HG03135 (cell line): ENCODE measurements at regions not wholly inside any gene's neighbourhood (a gene's known extent, or its start where the extent isn't known, plus 50 kb on each side); places are given as distances from the start of the nearest gene placed in this dataset.

ENCODE experiments used
- ATAC-seq: cut with Tn5 transposase; IDR thresholded peaks from one replicate; pipeline ENCODE4 v1.9.1; 2021; ENCODE audit warnings: mild to moderate bottlenecking, moderate library complexity; ENCODE audit not compliant: unreplicated experiment

DNA sequence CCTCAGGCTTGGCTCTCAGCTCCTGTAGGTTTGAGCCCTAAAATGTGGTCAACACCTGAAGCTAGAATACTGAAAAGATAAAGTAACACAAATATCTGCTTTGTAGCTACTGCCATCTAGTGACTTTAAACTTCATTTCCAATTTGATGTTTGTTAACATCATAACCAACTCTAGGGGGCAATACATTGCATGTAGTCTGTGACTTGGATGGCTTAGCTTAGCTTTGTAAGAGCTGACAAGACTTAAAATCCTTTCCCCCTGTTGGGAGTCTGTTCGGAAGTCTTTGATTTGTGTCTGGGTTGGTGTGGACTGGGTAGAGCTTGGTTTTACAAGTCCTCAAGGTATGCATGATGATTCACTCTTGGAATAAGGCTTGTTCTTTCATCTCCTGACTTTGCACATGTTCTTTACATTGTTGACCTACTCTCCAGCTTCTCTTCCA is 51.7 kb downstream of the SCN11A start:
- peak; percentile 77 for ATAC-seq

DNA sequence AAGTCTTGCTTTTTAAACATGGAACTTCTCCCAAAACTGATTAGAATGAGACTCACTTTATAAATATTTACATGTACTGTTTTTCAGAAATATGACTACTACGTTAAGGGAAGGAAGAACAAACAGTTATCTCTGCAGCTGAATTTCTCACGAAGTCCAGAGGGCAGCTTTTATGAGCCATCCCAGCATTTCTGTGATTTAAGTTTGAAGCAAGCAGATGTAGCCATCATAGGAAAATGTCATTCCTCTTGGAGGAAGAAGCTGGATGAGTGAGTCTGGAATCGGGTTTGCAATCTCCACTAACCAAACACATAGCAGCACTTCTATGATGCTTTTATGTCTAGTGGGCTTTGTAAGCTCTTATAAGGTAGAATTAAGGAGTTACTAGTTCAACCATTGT is 53.7 kb downstream of the SCN11A start:
- no peak for ATAC-seq

DNA sequence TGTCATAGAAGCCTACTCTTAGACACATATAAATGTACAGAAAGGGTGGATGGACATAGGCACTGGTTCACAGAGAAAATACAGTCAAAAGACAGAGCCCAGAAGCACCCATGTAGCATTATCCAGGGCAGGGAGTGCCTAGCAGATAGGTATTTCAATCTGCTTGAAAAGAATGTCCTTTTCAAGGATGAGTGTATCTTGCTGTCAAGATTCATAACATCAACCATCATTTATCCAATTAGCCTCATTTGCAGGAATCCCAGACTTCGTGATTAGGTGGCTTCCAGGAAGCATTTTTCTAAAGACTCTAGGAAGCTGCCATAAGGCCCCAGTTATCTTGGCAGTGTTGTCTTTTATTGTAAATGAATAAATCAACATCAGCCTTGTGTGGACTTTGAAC is 55.6 kb downstream of the SCN11A start:
- no peak for ATAC-seq

DNA sequence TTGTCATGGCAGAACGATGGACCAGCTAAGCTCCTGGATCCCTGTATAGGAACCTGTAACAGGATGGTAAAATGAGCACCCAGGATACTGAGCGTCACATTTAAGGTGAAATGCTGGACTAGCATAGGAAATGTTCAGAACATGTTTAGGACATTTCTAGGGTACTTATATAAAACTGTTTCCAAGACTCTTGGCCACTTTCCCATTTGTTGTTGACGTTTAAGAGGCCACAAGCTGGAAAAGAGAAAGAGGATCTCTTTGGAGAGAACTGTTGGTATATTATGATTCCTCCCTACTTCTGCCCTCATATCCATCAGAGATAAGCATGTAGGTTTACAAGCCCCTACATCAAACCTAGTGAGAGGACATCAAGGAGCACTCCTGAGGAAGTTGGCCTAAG is 57.5 kb downstream of the SCN11A start:
- no peak for ATAC-seq

DNA sequence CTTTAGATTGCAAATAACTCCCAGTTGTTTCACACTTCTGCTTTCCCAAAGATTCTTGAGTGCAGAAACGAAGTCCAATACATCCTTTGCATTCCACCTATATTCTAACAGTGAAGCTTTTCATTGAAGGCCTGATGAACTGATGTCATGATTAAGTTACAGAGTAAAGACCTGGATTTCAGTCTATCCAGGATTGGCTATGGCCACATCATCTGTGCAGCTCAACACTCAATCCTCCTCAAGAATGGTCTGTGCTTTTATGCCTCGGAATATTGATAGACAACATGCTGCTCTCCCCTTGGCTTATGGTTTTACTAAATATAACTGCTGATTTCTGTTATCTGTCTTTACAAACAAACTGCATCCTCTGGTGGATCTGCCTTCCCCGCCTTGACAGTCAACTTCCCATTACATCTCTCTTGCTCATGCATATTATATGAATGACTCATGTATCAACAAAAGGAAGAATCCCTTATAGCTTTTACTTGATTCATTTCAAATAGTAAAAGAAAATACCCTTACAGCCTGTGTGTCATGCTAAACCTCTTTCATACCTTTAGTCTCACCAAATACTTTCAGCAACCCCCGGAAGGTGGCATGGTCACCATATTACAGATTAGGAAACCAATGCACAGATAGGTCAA is 59.5 kb downstream of the SCN11A start:
- no peak for ATAC-seq

DNA sequence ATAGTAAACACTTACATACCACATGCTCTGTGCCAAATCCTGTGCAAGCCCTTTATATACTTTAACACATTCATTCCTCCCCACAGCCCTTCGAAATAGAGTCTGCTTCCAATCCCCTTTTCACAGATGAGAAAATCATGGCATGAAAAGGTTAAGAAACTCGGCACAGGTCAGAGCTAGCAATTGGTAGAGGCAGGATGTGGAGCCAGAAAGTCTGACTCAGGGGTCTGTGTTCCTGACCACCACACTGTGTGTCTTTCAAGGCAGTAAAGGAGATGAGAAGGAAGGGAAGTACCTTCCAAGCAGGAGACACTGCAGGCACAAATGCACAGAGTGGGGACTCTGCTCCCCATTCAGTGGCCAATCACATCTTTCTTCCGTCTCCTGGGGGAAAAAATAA is 61.1 kb downstream of the SCN11A start:
- ATAC-seq, result no peak

DNA sequence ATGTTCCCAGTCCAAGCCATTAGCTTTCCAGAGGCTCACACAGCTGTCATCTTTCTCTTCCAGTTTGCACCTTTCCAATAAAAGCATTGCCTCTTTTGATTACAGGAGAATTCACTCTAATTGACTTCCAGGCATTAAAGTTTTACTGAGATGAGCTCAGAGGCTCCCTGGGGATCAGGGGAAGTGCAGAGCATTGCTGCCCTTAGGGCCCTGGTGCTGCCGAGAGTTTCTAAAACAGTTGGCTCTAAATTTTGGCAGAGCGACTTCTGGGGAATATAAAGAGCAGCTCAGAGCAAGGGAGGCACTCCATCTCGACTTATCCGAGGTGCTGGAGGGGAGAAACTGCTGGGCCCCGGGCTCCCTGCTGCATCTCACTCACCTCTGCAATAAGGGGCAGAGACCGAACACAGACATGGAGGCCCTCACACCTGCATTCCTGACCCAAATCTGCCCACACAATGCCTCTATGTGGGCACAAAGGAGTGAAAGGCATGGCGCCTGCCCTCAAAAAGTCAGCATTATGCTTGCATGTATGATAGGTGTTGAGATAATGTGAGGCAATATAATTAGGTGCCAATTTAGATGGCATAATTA is 61.7 kb downstream of the SCN11A start:
- no peak for ATAC-seq

DNA sequence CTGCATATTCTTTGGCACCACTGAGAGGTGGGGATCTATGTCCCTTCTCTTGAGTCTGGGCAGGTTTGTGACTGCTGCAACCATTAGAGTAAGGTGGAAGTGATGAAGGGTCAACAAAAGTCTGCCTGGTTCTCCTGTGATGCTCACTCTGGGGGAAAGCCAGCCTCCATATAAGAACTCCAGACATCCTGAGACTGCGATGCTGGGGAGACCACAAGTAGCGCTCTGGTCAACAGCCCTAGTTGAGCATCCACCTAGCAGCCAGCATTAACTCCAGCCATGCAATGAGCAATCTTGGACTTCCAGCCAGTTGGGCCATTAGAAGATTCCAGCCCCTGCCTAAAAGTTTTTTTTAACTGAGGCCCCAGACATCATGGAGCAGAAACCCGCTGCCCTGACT is 62.8 kb downstream of the SCN11A start:
- no peak for ATAC-seq

DNA sequence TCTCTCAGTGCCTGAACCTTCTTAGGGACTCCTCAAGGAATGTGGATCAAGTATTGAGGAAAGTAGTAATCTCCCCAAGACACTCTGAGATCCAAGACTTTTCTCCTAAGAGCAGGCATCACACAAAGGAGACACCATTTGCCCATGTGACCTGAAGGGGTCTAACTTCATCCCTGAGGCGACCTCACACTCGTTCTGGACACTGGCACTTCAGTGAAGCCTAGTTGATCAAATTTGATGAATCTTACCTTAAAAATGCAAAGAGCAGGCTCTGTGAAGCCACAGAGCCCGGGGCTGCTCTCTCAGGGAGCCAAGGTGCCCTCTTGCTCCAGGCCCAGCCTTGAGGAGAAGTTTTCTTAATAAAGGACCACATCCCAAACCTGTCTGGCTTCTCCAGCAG is 64.3 kb downstream of the SCN11A start:
- ATAC-seq, result no peak

DNA sequence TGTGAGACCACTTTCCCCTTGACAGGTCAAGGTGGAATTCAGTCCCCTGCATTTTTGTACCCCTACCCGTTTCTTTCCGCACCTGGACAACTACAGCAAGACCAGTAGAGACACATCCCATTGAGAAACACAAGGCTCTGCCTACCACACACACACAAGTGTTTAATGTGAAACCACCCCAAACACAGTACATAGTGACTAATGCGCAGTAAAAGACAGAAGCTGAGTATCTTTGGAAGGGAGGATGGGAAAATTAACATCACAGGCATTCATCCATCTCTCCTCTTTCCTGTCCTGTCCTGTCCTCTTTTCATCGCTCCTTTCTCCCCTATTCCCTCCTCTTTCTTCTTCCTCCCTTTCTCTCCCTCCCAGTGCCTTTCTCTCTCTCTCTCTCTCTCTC is 64.8 kb downstream of the SCN11A start:
- ATAC-seq, result no peak

DNA sequence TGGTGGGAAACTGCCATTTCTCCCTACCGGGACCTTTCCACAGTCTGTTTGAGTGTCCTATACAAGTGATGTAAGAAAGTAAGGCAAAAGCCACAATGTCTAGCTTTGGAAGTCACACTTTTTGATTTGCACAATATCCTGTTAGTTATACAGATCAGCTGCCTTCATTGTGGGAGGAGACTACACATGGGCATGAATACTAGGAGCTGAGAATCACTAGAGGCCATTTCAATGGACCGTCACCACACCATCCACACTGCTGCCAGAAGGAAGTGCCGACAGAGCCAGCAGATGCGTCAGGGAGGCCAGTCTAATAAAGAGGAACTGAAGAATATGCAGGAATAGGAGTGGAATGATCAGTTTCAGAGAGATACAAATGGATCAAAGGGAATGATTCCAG is 65.8 kb downstream of the SCN11A start:
- ATAC-seq, result no peak

DNA sequence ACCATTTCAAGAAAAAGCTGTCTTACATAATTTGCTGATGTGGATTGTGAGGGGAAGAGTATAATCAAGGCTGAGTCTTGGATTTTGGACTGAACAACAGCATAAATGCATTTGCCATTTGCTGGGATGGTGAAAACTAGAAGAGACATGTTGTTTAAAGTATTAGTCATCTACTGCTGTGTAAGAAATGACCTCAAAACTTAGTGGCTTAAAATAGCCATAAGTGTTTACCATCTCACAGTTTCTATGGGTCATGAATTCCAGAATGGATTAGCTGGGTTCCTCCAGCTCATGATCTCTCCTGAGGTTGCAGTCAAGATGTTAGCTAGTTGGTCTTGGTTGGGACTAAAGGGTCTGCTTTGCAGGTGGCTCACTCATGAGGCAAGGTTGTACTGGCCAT is 66.2 kb downstream of the SCN11A start:
- no peak for ATAC-seq

DNA sequence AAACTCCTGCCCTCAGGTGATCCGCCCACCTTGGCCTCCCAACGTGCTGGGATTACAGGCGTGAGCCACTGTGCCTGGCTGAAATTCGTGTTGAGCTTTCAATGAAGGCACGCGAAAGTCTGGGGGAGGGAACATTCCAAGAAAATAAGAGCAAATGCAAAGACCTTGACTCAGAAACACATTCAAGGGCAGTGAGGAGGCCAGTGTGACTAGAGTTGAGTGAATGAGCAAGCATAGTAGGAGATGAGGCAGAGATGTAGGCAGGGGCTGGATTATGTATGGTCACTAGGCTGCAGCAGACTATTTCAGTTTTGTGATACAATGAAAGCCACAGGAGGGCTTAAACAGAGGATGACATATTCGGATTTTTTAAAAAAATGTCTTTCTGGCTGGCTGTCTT is 67.0 kb downstream of the SCN11A start:
- ATAC-seq, result no peak

DNA sequence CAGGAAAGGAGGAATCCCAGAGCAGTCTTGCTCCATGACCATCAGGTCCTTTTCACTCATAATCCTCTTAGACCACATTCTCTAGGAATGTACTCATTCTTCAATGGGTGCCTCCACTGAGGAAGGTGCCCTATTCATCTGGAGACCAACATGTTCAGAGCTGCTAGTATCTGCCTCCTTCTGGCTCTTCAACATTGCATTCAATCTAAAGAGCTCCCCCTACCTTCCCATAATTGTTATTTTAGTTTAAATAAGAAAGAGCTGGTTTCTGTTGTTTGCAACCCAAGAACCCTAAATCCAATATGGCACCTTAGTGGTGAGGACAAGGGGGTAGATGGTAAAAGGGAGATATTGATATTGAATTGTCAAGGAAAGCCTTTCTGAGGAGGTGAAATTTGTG is 67.6 kb downstream of the SCN11A start:
- no peak for ATAC-seq

DNA sequence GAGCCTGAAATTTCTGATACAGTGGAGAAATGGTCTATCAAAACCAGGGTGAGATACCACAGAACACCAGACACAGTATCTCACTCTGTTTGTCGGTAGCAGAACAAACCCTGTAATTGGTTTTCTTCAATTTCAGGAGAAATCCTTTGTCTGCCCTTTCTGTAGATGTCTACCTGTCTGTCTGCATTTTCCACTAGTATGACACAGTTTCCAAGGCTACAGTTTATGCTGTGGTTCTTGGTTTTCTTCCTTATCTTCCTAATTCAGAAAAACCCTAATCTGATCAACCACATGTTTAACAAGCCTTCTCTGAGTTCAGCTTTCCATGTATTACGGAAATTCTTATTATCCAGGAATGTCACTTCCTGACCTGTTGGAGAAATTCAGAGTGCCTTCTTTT is 70.8 kb downstream of the SCN11A start:
- no peak for ATAC-seq

DNA sequence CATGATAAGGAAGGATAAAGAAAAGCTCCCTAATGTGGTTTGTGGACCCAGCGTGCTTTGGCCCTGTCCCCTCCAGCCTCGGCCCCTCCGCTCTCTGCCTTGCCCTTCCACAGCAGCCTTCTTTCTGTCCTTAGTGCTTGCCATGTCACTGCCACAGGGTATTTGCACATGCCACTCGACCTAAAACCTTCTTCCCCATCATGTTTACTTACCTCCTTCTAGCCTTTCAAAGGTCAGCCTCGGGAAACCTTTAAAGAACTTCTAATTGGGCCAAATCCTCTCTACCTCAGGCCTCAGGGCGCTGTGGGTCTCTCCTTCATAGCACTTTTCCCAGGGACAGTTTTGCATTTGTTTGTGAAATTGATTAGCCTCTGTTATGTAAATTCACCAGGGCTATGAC is 73.0 kb downstream of the SCN11A start:
- ATAC-seq, result no peak

DNA sequence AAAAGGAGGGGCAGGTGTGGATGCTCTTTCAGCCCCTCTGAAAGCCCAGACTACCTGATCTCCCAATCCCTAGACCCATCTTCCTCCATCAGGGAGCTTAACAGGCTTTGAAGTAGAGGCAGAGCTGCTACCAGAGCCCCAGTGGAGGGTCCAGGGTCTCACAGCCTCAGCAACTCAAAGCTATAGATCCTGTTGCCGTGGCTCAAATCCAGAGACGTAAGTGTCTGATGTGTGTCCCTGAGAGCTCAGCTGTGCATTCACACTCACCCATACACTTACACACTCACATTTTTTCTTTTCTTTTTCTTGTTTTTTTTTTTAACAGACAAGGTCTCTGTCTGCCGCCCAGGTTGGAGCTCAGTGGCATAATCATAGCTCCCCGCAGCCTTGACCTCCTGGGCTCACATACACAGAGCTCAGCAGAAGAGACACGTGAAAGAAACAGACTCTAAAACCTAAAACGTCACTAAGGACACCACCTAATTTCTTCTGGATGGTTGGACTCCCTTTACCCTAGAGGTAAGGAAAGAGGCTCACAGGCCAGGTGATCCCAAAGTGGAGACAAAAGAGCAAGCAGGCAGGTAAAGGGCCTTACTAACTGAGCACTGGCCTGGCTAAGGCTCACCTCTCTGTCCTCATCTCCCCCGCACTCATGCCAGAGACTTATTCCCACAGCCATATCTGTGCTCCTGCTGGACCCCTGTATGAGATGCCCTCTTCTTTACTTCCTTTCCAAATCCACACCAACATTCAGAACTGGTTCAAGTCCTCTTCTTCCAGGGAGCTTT is 80.7 kb downstream of the SCN11A start:
- no peak for ATAC-seq

DNA sequence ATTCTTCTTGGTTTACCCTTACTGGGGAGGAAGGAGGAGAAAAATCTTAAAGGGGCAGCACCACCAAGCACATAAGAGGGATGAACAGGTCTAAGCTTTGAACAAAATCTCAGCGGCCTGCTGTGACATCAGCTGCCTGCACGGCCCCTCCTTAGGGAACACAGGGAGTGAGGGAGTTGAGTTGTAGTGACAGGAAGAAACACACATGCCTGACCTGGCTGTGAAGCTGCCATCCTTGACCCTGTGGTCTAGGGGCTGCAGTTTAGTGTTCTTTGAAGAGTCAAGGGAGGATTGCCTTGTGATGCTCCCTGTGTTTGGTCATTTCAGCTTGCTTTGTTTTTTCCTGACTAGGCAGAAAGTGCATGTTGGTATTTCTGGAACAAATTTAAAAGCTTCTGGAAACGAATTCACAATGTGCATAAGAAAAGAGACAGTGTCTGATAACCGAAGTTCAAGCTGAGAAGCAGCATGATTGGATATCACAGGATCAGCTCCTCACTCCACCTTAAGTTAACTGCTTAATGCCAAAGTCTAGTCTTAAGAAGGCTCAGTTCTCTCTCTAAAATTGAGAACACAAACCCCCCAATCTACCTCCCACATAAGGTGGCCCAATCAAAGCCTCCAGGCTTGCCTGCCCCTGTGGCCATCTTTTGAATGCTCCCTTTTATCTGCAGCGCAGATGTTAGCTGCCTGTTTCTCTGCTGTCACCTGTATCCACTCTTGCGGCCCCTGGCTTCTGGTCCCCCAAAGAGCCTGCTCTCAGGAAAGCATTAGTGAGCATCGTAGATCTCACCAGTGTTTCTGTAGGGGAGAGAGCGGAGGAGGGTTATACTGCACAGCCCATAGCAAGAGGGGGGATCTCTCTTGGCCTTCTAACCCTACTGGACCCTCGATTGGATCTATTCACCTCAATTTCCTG is 82.2 kb downstream of the SCN11A start:
- ATAC-seq, result no peak

DNA sequence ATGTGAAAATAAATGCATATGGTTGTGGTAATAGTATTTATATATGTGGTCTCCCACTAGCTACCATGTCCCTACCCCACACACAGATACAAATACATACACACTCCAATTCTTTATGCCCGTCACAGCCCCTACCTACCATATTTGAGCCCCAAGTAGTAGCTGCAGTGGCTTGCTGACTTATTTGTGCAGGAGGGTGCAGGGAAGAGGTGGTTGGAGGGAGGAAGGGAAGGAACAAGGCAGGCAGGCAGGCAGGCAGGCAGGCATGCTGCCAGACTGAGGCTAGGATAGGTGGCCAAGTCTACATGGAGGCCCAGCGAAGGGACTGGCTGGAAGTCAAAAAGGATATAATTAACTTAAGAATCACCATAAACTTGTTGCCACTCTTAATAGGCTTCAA is 82.9 kb downstream of the SCN11A start:
- no peak for ATAC-seq

DNA sequence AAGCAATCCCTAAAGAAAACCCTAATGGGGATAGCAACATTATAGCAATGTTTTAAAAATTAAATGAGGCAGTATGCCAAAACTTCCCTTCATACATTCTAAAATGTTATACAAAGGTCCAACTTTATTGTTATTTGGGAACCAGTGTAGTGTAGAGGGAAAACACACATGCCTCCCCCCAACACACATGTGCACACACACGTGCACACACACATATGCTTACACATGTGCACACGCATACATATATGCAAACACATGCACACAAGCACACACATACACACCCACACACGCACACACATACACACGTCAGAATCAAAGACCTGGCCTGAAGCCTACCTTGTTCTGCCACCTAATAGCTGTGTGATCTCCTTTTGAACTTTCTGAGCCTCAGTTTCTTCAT is 83.3 kb downstream of the SCN11A start:
- ATAC-seq, result no peak

DNA sequence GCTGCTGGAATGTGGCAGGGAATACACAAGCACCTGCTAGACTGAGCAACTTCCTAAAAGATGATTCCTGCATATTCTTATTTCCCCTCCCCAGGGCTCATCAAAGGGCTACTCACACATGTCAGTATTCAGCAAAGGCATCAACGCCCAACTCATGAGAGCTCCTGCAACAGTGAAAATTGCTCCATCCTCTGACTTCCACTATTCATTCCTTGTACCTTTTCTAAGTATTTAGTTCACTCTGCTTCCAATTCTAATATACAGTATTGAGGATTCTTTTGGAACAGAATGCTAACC is 84.1 kb downstream of the SCN11A start:
- no peak for ATAC-seq
